Suprapubic skin (tissue), 3 donors: ENCODE measurements at regions not wholly inside any gene's neighbourhood (a gene's known extent, or its start where the extent isn't known, plus 50 kb on each side); places are given as distances from the start of the nearest gene placed in this dataset.

ENCODE experiments used
- CTCF ChIP-seq, 2 donors: fragments of 200-600 bp in 1 of 2; fragments of 450-650 bp in 1 of 2; sonication (generic) in 1 of 2; IDR thresholded peaks; one replicate each; pipeline ENCODE4 v1.5.1; 2016 to 2019; ENCODE audit warnings: antibody characterized with exemption in 2 of 2, mild to moderate bottlenecking in 1 of 2, moderate library complexity in 1 of 2
- POLR2A ChIP-seq, 2 donors: fragments of 450-650 bp; IDR thresholded peaks; one replicate each; pipeline ENCODE4 v1.6.1; 2017; ENCODE audit warnings: antibody characterized with exemption in 2 of 2, mild to moderate bottlenecking in 2 of 2, moderate library complexity in 2 of 2

DNA sequence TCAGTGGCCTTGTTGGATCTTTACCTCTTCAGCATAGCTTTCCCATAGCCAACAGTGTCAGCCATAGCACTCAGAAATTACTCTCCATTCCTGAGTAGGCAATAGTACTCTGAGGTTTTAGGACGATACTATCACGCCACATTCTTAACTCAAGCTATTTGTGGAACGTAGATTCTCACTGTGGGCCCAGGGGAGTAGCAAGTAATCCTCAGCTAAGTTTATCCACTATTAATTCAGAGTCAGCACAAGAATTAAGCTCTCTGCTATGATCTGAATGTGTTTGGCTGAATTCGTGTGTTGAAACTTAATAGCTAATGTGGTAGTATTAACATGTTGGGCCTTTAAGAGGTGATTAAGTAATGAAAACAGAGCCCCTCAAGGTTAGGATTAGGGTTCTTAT is 858.8 kb upstream of the NUDT12 start:
- TF ChIP-seq CTCF (IDR thresholded peaks at IDR 0.05) (no peak), POLR2A (IDR thresholded peaks at IDR 0.05) (no peak)
